HG02610 (cell line): ENCODE measurements at regions not wholly inside any gene's neighbourhood (a gene's known extent, or its start where the extent isn't known, plus 50 kb on each side); places are given as distances from the start of the nearest gene placed in this dataset.
A peak's percentile ranks its signal among the peaks of the same experiment; 100 is the strongest.
"Not testable (repeated sequence)": the region's sequence is repeated elsewhere in the genome, so short reads cannot be mapped to it uniquely, and the experiment has no call there.

Source experiments
- ATAC-seq: cut with Tn5 transposase; IDR thresholded peaks from one replicate; pipeline ENCODE4 v1.9.1; 2021; ENCODE audit warnings: mild to moderate bottlenecking, moderate library complexity; ENCODE audit not compliant: unreplicated experiment

DNA sequence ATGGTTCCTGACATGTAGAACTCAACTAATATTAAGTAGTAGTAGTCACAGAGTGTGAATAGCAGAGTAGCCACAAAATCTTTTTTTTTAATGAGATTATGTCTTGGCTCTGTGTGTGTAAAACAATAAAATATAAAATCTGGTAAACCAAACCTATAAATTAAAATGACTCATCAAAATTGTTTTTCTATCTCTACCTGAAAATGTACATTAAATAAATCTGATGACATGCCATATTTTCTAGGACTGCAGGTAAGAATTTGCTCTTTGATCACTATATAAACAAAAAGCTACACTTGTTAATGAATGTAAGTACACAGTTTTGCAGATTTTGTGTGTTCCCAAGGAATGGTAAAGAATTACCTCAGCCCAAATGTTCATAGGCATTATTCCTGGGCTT lies 1231.5 kb downstream of the JRKL start:
- no peak for ATAC-seq

DNA sequence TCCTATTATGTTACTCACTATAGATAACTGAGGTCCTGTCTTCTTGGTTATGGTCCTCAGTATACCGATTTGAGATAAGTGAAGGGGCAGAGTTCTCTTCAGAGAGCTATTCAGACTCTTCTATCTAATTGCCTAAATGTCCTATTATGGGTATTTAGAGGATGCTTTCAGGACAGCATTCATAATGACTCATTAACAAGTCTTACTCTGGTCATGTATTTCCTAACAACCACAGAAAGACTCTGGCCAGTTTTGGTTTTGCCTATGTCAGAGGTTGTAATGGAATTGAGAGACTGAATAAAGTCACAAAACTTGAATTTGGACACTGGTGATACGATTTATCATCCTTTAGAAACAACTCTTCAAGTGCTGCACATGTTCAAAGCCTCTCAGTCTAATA lies 1233.0 kb downstream of the JRKL start:
- ATAC-seq, result no peak

GRCh38 chr11:97636741-97637140 lies 1246.9 kb downstream of the JRKL start:
- not testable (repeated sequence) for ATAC-seq

DNA sequence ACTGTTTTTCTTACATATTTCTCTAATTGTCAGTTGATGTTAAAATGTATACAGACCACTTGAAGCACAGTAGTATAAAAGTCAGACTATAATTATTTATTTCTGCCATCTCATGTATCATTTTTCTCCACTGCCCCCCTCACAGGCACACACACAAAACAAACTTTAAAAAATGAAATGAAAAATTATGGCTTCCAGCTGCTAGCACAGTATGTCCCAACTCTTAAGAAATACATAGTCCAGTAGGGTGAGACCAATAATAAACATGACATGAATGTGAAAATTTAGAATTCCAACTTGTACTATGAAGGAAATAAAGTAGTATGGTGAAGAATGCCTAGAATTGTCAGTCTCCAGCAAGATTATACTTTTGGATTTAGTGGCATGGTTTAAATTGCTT lies 1247.9 kb downstream of the JRKL start:
- ATAC-seq, result no peak

- ATAC-seq, result no peak
Measured at GRCh38 chr11:97638641-97639224, 1248.9 kb downstream of the JRKL start.

DNA sequence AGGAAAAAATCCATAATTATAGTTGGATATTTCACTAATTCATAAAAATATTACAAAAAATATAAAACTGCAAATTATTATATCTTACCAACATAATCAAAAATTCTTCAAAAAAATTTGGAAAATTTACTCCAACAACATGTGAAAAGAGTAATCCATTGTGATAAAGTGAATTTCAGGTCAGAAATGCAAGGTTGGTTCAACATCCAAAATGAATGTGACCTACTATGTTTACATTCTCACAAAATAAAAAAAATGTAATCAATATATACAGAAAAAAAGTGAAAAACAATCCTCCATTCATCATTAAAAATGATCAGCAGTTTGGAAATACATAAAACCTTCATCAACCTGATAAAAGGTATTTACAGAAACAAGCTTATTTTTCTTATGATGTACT lies 1252.2 kb downstream of the JRKL start:
- no peak for ATAC-seq

DNA sequence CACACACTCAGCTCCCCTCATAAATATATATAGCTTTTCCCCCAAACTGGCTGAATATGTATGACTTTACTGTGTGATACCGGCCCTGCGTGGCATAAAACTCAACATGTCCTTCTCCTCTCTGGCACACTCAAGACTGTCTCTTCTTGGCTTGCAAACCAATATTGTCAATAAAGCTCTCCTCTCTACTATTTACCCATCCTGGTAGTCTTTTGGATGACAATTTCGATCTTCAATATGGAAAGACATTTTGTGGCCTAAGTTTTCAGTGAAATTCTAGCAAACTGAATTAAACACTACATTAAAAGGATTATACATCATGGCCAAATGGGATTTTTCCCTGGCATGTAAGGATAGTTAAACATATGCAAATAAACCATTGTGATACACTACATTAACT lies 1255.9 kb downstream of the JRKL start:
- ATAC-seq, result no peak

- ATAC-seq, result no peak
Measured at GRCh38 chr11:97656356-97656755, 1266.5 kb downstream of the JRKL start.

DNA sequence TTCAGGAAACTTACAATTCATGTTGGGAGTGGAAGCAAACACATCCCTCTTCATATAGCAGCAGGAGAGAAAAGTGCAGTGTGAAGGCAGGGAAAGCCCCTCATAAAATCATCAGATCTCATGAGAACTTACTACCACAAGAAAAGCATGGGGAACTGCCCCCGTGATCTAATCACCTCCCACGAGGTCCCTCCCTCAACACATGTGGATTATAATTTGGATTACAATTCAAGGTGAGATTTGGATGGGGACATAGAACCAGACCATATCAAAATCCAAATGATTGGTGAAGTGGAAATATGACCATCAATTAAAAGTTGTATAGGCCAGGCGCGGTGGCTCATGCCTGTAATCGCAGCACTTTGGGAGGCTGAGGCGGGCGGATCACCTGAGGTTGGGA lies 1268.0 kb downstream of the JRKL start:
- no peak for ATAC-seq

- no peak for ATAC-seq
Measured at GRCh38 chr11:97667057-97667456, 1277.2 kb downstream of the JRKL start.

- ATAC-seq, result peak; percentile 66
Measured at GRCh38 chr11:97683733-97684132, 1293.9 kb downstream of the JRKL start.

DNA sequence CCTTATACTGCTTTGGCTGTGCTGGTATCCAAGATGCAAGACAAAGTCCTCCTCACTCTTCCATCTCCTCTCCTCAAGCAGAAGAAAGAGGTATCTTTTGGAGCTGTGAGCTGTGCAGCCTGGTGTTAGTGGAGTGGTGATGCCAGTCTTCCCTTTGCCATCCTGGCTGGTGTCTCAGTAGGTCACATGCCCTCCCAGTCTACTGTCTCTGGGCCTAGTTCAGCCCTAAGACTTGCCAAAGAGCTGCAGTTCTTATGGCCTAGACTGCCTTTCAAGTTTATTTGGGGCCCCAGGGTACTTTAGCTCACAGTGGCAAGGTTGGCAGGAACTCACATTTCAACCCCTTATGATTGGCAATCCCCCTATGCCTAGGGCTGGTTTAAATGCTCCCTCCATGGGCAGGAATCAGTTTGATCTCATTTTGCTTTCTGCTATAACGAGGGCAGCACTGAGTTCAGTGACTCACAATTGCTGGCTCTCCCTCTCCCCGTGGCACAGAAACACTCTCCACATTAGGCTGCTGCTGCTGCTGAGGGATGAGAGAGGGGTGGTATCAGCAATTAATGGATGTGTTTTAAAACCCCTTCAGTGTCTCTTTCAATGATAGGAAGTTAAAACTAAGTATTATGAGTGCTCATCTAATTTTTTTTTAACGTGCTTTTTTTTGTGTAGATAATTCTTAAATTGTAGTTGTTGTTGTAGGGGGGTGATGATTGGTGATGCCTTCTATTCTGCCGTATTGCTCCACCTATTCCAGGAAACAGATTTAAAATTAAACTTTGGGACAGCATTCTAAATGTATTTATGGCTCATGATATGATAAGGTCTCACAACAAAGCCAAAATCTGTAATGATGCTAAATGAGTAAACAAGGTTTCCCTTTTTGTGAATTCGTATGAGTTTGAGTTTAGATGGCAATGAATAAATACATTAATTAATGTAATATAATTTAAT lies 1295.0 kb downstream of the JRKL start:
- ATAC-seq, result no peak

DNA sequence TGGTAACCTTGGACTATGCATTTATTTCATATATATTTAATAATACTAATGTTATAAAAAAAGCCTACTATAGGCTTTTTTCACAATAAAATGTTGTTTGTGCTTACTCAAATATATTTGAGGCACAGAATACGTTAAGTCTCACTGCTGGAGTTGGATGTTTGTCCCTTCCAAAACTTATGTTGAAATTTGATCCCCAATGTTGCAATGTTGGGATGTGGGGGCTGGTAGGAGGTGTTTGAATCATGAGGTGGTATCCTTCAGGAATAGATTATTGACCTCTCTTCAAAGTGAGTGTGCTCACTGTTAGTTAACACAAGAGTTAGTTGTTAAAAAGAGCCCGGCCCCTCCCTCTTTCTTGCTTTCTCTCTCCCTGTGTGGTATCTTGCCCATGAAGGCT lies 1295.9 kb downstream of the JRKL start:
- ATAC-seq, result no peak

DNA sequence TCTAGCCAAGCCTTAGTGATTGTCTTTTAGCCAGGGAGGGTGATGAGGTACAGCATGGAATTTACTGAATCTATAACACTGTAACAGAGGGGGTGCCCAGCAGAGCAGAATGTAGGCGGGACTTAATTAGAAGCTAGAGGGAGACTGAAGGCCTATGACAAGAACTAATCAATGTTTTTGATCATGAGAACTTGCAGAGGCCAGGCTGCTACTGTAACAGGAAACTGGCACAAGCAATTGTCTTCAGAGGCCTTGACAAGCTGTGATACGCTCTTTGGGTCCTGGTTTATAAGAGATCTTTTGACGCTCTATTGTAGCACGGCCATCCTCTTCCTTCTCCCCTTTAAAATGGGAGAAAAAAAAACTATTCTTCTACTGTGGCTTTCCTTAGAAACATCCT lies 1297.3 kb downstream of the JRKL start:
- no peak for ATAC-seq

DNA sequence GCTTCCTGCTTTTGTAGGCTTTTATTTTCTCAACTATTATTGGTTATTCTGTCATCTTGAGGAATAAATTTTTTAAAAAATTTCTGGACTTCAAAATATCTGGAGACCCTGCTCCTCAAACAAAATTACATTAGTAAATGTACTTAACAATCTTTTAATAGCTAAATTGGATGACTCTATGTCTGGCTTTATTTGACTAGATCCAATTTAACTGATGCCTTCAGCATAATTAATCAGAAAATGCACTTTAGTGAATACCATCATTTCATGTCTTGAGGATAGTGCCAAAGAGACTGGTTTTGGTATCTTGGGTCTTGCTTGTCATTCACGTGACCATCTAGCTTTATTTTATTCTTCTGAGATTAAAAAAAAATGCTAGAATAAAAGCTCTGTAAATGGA lies 1301.2 kb downstream of the JRKL start:
- no peak for ATAC-seq

DNA sequence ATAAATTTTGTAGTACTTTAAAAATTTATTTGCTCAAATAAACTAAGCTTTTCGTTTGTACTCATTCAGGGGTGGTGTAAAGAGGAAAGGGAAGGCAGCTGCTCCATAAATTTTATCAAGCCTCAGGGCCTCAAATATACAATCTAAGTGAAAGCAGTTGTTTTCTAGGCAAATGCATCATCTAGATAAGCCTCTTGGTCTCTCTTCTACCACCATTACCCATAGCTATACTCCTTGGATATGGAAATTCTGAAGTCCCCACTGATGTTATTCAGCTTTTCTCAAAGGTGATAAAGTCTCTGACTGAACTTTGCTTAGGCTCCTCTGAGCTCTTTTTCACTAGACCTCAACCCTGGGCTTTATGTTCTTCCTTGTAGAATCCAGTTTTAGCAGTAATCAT lies 1313.1 kb downstream of the JRKL start:
- no peak for ATAC-seq

GRCh38 chr11:97703851-97704250 lies 1314.0 kb downstream of the JRKL start:
- no peak for ATAC-seq

- not testable (repeated sequence) for ATAC-seq
Measured at GRCh38 chr11:97705441-97705840, 1315.3 kb upstream of the CNTN5 start.

- ATAC-seq, result no peak
Measured at GRCh38 chr11:97717922-97718321, 1302.8 kb upstream of the CNTN5 start.

GRCh38 chr11:97722065-97722464 lies 1298.7 kb upstream of the CNTN5 start:
- ATAC-seq, result no peak

GRCh38 chr11:97722721-97723120 lies 1298.0 kb upstream of the CNTN5 start:
- no peak for ATAC-seq

DNA sequence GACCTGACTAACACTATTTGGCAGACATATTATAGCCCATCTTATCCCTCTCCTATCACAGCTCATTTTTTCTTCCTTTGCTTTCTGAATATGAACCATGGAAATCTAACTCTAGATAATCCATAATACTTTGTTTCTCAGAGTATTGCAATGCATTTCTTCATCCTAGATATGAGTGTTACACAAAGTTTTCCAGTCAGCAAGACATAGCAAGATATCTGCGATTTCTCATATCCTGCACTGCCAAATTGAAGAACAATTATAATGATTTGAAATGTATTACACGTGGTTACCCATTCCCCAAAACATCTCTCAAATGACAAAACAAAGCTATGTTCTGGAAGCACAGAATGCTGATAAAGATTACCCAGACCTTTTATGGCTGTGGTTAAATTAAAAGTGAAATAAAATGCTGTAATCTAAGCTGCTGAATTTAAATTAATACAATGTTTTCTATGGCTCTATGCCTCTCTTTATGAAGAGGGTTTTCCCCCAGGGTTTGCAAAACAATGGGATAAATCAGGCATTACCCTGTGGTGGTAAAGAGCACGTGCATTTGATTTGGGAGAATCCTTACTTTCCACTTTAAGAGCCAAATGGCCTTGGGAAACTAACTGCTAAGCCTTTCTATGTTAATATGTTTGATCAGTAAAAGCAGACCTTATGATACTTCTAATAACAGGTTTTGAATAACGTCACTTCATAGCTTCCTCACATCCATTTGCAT lies 1291.0 kb upstream of the CNTN5 start:
- no peak for ATAC-seq
